Thymus (tissue), 11 donors: ENCODE measurements at regions not wholly inside any gene's neighbourhood (a gene's known extent, or its start where the extent isn't known, plus 50 kb on each side); places are given as distances from the start of the nearest gene placed in this dataset.
A peak's percentile ranks its signal among the peaks of the same experiment; 100 is the strongest.

Experiments
- DNase-seq, 9 donors: peaks; one replicate each; pipeline ENCODE4 v3.0.0-alpha.2; 2013; ENCODE audit warnings: low spot score in 9 of 9, low read depth in 6 of 9, missing footprints in 1 of 9
- H3K27ac ChIP-seq, 2 donors: one replicate each; pipeline ENCODE4 v1.5.1; 2013; ENCODE audit warnings: control low read depth in 1 of 2, low read depth in 1 of 2, low read length in 1 of 2, mild to moderate bottlenecking in 1 of 2, moderate library complexity in 1 of 2
- H3K27me3 ChIP-seq, 2 donors: one replicate each; pipeline ENCODE4 v1.5.1; 2013; ENCODE audit warnings: low read length in 1 of 2; ENCODE audit not compliant: control insufficient read depth in 2 of 2, insufficient read depth in 1 of 2
- H3K36me3 ChIP-seq, 2 donors: one replicate each; pipeline ENCODE4 v1.5.1; 2013; ENCODE audit warnings: low read length in 1 of 2, mild to moderate bottlenecking in 1 of 2, moderate library complexity in 1 of 2; ENCODE audit not compliant: control insufficient read depth in 2 of 2, insufficient read depth in 2 of 2
- H3K4me1 ChIP-seq, 2 donors: one replicate each; pipeline ENCODE4 v1.5.1; 2013; ENCODE audit warnings: low read length in 2 of 2; ENCODE audit not compliant: control insufficient read depth in 2 of 2, insufficient read depth in 2 of 2
- H3K4me3 ChIP-seq, 2 donors: one replicate each; pipeline ENCODE4 v1.5.1; 2013; ENCODE audit warnings: low read length in 2 of 2, control low read depth in 1 of 2, mild to moderate bottlenecking in 1 of 2
- H3K9me3 ChIP-seq, 2 donors: one replicate each; pipeline ENCODE4 v1.5.1; 2013; ENCODE audit warnings: low read length in 1 of 2, mild to moderate bottlenecking in 1 of 2; ENCODE audit not compliant: control insufficient read depth in 2 of 2, insufficient read depth in 1 of 2
- WGBS: extraction: QIAGEN DNeasy Blood & Tissue Kit; methylation state at CpG from one replicate; pipeline ENCODE4 v1.1.7; 2013; 5-methylcytosine and 5-hydroxymethylcytosine counted together
- donor health status: healthy.

DNA sequence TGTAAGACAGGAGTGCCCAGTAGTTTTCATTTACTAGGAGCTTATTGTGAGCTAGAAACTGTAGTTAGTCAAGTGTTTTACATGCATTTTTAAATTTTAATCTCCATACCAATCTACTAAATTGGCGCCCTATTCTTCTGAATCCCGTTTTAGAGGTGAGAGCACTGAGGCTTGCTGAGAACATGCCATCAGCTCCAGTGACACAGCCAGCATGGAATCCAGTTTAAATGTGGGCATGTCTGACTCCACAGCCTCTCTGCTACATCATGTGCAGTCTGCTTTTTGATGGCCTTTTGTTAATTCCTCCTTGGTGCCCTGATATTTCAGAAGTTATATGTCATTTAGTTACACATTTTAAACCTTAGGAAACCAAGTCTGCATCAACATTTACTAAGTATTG lies 325.4 kb downstream of the DLEU7 start:
- 97% methylated on average over 2 of the region's 2 CpGs for WGBS
- H3K27ac ChIP-seq = no peak overlapping the region
- peaks cover 23 to 46% of the 10 kb centered on the region in 2 donors for H3K4me1 ChIP-seq
- H3K9me3 ChIP-seq = no peaks in the 10 kb centered on the region
- H3K4me3 ChIP-seq = no peak overlapping the region
- DNase-seq = no peak
- no peaks in the 10 kb centered on the region for H3K36me3 ChIP-seq
- H3K27me3 ChIP-seq = no peaks in the 10 kb centered on the region

GRCh38 chr13:50518781-50519201 lies 324.7 kb downstream of the DLEU7 start:
- Histone ChIP-seq H3K9me3 (no peaks in the 10 kb centered on the region), H3K27me3 (no peaks in the 10 kb centered on the region), H3K4me3 (no peak overlapping the region), H3K4me1 (peaks cover 23 to 39% of the 10 kb centered on the region in 2 donors), H3K36me3 (no peaks in the 10 kb centered on the region), H3K27ac (no peak overlapping the region)
- 97% methylated on average over 8 of the region's 8 CpGs for WGBS
- DNase-seq = no peak

GRCh38 chr13:50519866-50520265 lies 323.6 kb downstream of the DLEU7 start:
- Histone ChIP-seq H3K4me1 (peaks cover 19 to 30% of the 10 kb centered on the region in 2 donors), H3K27ac (no peak overlapping the region), H3K27me3 (no peaks in the 10 kb centered on the region)

GRCh38 chr13:50521006-50521830 lies 322.3 kb downstream of the DLEU7 start:
- peak in 1 of 9 donors; percentile 60 for DNase-seq
- Histone ChIP-seq H3K9me3 (no peaks in the 10 kb centered on the region), H3K4me1 (peaks cover 20 to 36% of the 10 kb centered on the region in 2 donors), H3K27me3 (no peaks in the 10 kb centered on the region), H3K36me3 (no peaks in the 10 kb centered on the region), H3K4me3 (no peak overlapping the region), H3K27ac (peak overlapping the region in 1 of 2 donors; percentile 1)
- 70% methylated on average over 4 of the region's 4 CpGs for WGBS

More at GRCh38 chr13:50519866-50520265, 323.6 kb downstream of the DLEU7 start:
- no peaks in the 10 kb centered on the region for H3K36me3 ChIP-seq
- no peaks in the 10 kb centered on the region for H3K9me3 ChIP-seq
- DNase-seq = no peak
- H3K4me3 ChIP-seq = no peak overlapping the region
- WGBS = 100% methylated on average over 1 of the region's 1 CpG

- Histone ChIP-seq H3K27me3 (no peaks in the 10 kb centered on the region), H3K4me3 (no peak overlapping the region), H3K27ac (no peak overlapping the region), H3K9me3 (no peaks in the 10 kb centered on the region), H3K36me3 (no peaks in the 10 kb centered on the region), H3K4me1 (peaks cover 21 to 37% of the 10 kb centered on the region in 2 donors)
- no peak for DNase-seq
- 59% methylated on average over 3 of the region's 3 CpGs for WGBS
These were observed 321.7 kb downstream of the DLEU7 start for GRCh38 chr13:50521831-50522149.

DNA sequence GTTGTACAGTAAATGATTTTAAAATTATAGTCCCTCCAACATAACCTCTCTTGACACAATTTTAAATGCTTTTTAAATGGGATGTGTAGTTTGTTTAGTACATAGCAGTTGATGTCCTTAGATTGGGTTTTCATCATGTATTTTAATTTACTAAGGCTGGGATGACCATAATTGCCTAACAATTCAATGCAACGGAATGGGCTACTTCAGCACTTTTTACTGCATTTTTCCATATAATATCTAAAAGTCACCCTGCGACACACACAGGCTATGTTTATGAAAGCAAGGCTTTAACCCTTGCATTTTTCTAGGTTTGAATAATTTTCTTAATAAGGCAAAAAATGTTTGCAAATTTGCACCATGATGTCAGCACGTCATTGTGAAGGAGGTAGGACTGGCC lies 321.0 kb downstream of the DLEU7 start:
- no peak for DNase-seq
- WGBS = 98% methylated on average over 3 of the region's 3 CpGs
- Histone ChIP-seq H3K4me1 (peaks cover 26 to 43% of the 10 kb centered on the region in 2 donors), H3K27me3 (no peaks in the 10 kb centered on the region), H3K4me3 (no peak overlapping the region), H3K27ac (no peak overlapping the region), H3K36me3 (no peaks in the 10 kb centered on the region), H3K9me3 (no peaks in the 10 kb centered on the region)

GRCh38 chr13:50523307-50523706 lies 320.2 kb downstream of the DLEU7 start:
- no peaks in the 10 kb centered on the region for H3K27me3 ChIP-seq
- H3K36me3 ChIP-seq = no peaks in the 10 kb centered on the region
- DNase-seq = no peak
- H3K9me3 ChIP-seq = no peaks in the 10 kb centered on the region
- WGBS = 97% methylated on average over 3 of the region's 3 CpGs
- H3K27ac ChIP-seq = no peak overlapping the region
- peaks cover 34 to 51% of the 10 kb centered on the region in 2 donors for H3K4me1 ChIP-seq
- H3K4me3 ChIP-seq = no peak overlapping the region

DNA sequence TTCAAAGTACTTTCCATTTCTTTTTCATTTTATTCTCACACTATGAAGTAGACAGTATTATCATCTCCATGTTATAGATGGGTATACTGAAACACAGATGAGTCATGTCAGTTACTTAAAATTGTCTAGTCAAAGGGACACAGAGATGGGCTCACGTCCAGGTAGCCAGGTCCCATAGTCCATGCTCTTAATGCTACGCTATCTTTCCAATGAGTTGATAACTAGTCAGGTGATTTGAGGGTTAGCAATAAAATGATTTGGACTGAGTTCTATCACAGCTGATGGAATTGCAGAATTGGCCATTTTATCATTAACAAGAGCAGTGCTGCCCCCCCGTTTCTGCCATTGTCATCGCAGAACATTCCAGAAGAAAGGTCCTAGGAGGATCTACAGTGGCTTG lies 318.9 kb downstream of the DLEU7 start:
- DNase-seq = no peak
- no peak overlapping the region for H3K27ac ChIP-seq
- peaks cover 41 to 58% of the 10 kb centered on the region in 2 donors for H3K4me1 ChIP-seq
- H3K36me3 ChIP-seq = no peaks in the 10 kb centered on the region
- 99% methylated on average over 4 of the region's 4 CpGs for WGBS
- H3K27me3 ChIP-seq = no peaks in the 10 kb centered on the region
- no peak overlapping the region for H3K4me3 ChIP-seq
- no peaks in the 10 kb centered on the region for H3K9me3 ChIP-seq

GRCh38 chr13:50526661-50527071 lies 316.8 kb downstream of the DLEU7 start:
- H3K36me3 ChIP-seq = no peaks in the 10 kb centered on the region
- H3K9me3 ChIP-seq = no peaks in the 10 kb centered on the region
- H3K27me3 ChIP-seq = no peaks in the 10 kb centered on the region
- WGBS = 83% methylated on average over 7 of the region's 7 CpGs
- DNase-seq = peak in 2 of 9 donors; percentile 29 to 59
- H3K27ac ChIP-seq = peak overlapping the region in 1 of 2 donors; percentile 68
- no peak overlapping the region for H3K4me3 ChIP-seq
- H3K4me1 ChIP-seq = peaks cover 38 to 46% of the 10 kb centered on the region in 2 donors
